NCI-H2081 (cell line): ENCODE measurements at regions not wholly inside any gene's neighbourhood (a gene's known extent, or its start where the extent isn't known, plus 50 kb on each side); places are given as distances from the start of the nearest gene placed in this dataset.

Experiments used
- DNase-seq, 2 experiments: peaks; one replicate each; lab custom pipeline; 2025; lab: John Stamatoyannopoulos, UW

DNA sequence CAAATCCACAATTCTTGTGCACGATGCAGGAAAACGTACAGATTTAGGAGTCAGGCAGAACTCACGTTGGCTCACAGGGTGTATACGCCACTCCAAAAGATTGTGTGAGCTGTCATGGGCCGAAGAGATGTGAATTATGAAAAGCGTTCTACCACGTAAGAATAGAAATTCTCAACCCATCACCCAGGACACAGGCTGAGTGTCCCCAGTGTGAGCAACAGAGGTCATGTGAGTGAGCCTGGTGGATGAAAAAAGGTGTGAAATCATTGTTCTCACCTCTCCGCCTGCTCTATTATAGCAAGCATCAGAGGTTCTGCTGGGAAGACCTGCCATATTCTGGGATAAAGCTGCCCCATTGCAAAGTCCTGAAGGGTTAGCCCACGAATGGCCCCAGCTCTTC is 235.0 kb downstream of the MN1 start:
- DNase-seq, result no peak

- DNase-seq, result no peak
These were observed 233.3 kb downstream of the MN1 start for GRCh38 chr22:27568265-27568664.

DNA sequence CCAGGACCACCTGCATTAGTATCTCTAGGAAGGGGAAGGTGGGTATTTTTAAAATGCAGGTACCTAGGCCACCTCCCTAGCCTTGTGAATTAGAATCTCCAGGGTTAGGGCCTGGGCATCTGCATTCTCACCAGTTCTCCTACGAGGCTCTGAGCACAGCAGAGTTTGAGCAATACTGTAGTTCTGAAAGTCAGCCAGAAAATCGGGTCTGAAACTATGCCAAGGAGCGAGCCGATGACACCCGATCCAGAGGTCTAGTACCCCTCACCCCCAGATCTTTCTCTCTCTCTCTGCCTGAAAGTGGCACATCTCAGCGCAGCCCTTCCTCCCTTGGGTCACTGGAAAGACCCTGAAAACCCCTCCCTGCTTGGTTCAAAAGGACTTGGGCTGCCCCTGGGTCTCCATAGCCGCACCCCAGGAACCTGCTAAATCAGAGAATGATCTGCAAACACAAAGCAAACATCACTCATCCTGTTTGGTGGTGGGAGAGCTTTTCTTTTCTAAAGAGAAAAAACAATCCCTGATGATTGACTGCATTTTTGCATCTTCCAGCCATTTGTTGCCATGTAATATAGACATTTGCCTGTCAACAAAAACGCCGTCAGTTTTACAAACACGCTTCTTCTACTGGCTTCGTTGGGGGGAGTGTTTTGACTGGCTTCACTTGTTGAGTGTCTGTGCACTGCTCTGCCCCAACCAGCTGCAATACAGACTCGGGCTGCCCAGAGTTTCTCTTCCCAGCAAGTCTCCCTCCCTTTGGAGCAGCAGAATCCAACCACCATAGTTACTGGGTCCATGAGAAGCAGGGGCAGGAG is 229.9 kb downstream of the MN1 start:
- no peak for DNase-seq

GRCh38 chr22:27572278-27572666 is 229.3 kb downstream of the MN1 start:
- no peak for DNase-seq

DNA sequence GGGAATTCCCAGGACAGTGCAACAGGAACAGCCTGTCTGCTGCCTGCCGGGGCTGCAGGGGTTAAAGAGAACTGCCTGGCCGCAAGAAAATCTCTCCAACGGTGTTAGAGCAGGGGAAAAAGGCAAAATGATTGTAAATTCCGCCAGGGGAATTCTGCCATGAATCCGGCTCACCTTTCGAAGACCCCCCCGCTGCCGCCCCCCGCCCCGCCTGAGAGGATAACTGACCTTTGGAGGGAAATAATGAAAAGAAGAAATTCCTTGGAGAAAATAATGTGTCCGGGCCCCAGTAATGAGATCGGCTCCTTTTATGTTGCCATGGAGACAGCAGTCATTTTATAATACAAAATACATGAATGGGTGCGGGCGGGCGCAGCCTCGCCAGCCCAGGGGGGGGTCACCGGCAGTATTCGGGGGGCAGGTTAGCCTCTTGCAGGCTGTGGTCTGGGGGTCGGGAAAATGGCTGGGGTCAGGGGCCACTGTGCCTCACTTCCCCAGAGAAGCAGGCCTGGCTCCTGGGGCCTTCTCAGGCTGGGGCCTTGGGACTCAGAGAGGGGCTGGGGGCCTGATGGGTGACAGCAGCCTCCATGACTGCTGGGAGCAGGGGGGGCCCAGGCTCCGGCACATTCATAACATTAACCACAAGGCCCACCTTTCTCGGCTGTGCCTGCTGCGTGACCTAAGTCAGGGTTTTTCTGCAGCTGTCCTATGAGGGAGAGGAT is 228.1 kb downstream of the MN1 start:
- no peak for DNase-seq

GRCh38 chr22:27574002-27574366 is 227.6 kb downstream of the MN1 start:
- no peak for DNase-seq

DNA sequence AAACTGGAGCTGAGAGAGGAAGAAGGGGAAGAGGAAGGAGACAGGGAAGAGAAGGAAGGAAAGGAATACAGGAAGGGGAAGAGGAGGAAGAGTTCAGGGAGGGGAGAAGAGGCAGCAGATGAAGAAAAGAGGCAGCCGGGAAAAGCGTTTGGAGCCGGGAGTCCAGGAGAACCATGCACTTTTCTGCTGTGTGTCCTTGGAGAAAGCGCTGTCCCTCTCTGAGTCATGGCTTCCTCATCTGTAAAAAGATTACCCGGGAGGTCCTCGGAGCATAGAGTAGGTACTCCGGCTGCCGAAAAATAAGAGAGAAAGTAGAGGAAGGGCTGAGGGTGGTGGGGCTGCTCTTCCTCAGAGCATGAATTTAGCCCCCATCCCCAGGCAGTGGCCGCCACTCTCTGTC is 226.9 kb downstream of the MN1 start:
- DNase-seq, result no peak

DNA sequence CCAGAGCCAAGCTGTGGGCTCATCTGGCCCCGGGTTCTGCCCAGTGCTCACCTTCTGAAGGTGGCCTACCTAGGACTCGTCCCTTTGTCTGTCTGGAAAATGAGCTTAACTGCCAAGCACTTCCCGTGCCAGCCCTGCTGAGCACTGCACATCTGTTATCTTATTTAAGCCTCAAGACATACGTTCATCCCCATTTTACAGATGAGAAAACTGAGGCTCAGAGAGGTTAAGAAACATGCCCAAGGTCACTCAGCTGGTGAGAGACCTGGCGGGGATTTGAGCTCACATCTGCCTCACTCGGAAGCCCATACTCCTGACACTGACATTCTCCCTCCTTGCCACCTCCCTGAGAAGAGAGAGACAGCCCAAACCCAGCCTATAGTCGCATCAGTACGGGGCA is 226.2 kb downstream of the MN1 start:
- DNase-seq, result no peak

GRCh38 chr22:27576413-27576812 is 225.1 kb downstream of the MN1 start:
- DNase-seq, result no peak

GRCh38 chr22:27576815-27577573 is 224.6 kb downstream of the MN1 start:
- DNase-seq, result no peak

DNA sequence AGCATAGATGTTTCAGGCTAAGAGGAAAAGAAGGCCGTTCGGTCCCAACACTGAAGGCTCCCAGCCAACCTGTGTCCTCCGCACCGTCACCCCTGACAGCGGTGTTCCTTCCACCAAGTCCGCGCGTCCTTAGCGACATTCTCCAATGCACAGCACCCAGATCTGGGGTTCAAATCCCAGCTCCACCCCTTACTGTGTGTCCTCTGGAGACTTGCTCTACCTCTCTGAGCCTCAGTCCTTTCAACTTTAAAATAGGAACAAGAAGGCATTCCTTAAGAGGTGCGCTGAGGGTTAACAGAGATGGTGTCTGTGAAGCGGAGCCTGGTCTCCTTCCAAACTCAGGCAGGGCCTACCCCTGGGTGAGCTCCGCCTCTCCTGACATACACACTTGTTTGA is 224.0 kb downstream of the MN1 start:
- no peak for DNase-seq

DNA sequence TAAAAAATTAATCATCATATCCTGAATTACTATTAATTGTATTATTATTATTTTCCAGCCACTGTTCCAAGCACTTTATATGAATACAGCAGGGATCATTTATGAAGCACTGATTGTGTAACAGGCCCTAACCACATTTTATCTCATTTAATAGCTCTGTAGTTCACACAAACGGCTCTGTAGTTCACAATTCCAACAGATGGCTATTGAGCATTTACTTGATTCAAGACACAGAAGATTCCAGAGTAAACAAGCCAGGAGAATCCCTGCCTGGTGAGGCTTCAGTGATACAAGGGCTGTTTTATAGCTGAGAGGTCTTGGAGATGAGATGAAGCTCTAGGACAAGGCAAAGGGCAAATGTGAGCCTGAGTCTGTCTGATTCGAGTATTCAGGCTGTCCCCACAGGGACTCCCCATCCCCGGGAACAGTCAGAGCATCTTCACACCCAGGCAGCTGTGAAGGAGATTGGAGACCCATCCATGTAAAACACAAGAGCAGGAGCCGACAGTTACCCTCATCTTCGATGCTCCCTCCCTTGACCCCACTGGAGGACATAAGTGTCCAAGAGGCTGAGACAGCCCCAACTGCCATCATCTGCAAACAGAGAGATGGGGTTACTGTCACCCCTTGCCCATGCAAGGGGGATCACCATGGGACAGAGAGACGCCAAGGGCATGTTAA is 222.5 kb downstream of the MN1 start:
- no peak for DNase-seq

DNA sequence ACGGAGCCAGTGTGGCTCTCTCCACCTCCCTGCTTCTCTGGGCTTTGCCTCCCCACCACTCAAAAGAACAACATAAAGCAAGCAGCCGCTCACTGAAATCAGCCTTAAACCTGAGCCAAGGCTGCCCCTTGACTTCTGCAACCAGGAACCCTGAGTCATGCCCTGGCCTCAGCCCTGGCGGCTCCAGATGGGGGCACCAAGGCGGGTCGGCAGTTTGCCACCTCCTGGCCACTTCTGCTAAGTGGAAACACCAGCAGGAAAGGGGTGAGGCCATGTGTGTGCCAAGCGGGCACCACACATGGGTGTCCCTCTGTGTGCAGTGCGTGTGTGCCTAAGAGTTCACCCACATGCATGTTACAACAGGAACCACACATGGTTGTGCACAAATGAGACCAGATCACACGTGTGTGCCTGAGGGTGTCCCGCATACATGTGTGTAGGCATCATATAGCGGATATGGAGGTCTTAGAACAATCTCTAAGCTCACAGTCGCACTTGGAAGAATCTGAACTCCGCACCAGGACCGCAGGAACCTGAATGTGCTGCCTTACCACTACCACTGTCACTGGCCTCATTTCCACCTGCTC is 221.2 kb downstream of the MN1 start:
- DNase-seq, result no peak

- no peak for DNase-seq
These were observed 220.3 kb downstream of the MN1 start for GRCh38 chr22:27581236-27581635.

DNA sequence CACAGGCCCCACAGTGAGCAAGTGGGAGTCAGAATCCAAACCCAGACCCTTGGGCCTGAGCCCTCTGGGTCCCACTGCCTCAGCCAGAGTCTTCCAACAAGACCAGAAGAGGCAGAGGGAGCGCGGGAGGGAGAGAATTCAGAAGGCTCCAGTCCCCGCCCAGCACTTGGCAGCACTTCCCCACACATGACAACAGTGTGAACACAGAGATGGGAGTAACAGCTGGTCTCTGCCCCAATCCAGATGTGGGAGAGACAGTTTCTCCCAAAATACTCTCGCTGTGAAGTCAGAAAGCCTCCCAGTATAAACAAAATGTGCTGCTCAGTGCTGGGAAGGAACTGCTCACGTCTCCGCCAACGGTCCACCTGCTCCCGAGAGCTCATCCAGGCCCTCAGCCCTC is 219.9 kb downstream of the MN1 start:
- no peak for DNase-seq

- DNase-seq, result peak in 1 of 2 experiments; percentile 58
These were observed 217.7 kb downstream of the MN1 start for GRCh38 chr22:27583856-27584255.

DNA sequence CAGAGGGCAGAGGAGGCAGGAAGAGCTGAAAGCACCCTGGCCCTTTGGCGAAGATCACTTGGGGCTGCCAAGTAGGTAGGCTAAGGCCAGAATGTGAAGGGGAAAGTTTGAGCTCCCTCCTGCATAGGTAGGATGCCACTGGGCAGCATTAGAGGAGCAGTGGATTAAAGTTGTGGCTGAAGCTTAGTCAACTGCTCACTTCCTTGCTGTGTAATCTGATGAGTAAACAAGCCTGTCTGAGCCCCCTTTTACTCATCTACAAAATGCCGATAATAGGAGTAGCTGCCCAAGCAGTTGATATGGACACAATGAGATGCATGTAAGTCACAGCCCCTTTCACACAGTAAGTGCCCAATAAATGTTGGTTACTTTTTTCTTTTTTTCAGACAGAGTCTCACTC is 216.4 kb downstream of the MN1 start:
- no peak for DNase-seq

GRCh38 chr22:27588268-27588667 is 213.3 kb downstream of the MN1 start:
- DNase-seq, result peak in 1 of 2 experiments; percentile 33

DNA sequence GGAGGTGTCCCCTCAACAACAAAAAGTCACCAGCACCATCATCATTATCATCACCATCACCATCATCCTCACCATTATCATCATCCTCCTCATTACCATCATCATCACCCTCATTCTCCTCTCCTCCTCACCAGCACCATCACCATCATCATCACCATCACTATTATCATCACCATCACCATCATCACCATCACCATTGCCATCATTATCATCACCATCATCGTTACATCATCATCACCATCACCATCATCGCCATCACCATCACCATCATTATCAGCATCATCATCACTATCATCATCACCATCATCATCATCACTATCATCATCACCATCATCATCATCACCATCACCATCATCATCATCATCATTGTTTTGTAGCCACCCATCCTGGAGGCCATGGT is 212.6 kb downstream of the MN1 start:
- no peak for DNase-seq

DNA sequence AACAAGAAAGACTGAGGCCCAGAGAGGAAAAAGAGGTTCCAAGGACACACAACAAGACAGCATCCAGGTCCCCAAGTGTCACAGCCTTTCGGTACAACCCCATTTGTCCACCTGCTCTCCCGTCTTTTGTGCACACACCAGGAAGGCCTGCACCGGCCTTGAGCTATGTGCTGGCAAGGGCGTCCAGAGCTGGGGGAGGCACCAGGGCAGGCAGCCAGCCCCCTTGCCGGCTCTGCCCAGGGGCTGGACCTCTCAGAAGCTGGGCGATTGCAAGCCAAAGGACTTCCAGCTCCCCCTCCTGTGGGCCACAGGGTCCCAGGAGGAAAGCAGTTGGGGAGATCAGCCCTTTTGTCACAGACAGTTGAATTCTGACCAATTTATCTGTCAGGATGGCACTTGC is 210.5 kb downstream of the MN1 start:
- no peak for DNase-seq

DNA sequence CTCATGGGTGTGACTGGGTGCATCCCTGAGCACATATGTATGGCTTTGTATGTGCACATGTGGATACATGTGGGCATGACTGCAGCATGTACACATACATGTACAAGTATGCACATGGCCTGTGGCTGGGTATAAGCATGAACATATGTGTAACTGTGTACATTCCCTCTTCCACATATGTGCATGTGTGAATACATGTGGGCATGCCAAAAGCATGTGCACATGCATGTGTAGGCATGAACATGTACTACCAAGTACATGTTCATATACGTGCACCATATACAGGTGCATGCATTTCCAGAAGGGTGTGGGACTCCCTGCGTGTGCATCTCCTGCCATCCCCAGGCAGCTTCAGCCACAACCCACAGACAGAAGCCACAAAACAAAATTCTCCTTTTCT is 208.2 kb downstream of the MN1 start:
- DNase-seq, result no peak

GRCh38 chr22:27594020-27594419 is 207.5 kb downstream of the MN1 start:
- no peak for DNase-seq
